RPMI7951 (cell line): ENCODE measurements at regions not wholly inside any gene's neighbourhood (a gene's known extent, or its start where the extent isn't known, plus 50 kb on each side); places are given as distances from the start of the nearest gene placed in this dataset.
"Not testable (repeated sequence)": the region's sequence is repeated elsewhere in the genome, so short reads cannot be mapped to it uniquely, and the experiment has no call there.

Source experiments
- DNase-seq: peaks from one replicate; pipeline ENCODE4 v3.0.0-alpha.2; 2012; ENCODE audit warnings: low read depth

GRCh38 chr1:146326863-146327262 lies 98.0 kb upstream of the NOTCH2NLA start:
- not testable (repeated sequence) for DNase-seq

- DNase-seq, result not testable (repeated sequence)
Measured at GRCh38 chr1:146324463-146324862, 95.6 kb upstream of the NOTCH2NLA start.

- DNase-seq, result not testable (repeated sequence)
Measured at GRCh38 chr1:146323302-146323701, 94.5 kb upstream of the NOTCH2NLA start.

GRCh38 chr1:146322893-146323292 lies 94.1 kb upstream of the NOTCH2NLA start:
- DNase-seq, result not testable (repeated sequence)

GRCh38 chr1:146318715-146319114 lies 89.9 kb upstream of the NOTCH2NLA start:
- not testable (repeated sequence) for DNase-seq

GRCh38 chr1:146317785-146318184 lies 89.0 kb upstream of the NOTCH2NLA start:
- not testable (repeated sequence) for DNase-seq

GRCh38 chr1:146314449-146315246 lies 85.8 kb upstream of the NOTCH2NLA start:
- not testable (repeated sequence) for DNase-seq

GRCh38 chr1:146310579-146310978 lies 81.8 kb upstream of the NOTCH2NLA start:
- DNase-seq, result not testable (repeated sequence)

GRCh38 chr1:146309427-146309826 lies 80.6 kb upstream of the NOTCH2NLA start:
- not testable (repeated sequence) for DNase-seq

GRCh38 chr1:146308892-146309291 lies 80.1 kb upstream of the NOTCH2NLA start:
- not testable (repeated sequence) for DNase-seq

- DNase-seq, result not testable (repeated sequence)
Measured at GRCh38 chr1:146308152-146308551, 79.3 kb upstream of the NOTCH2NLA start.

- not testable (repeated sequence) for DNase-seq
Measured at GRCh38 chr1:146307632-146308031, 78.8 kb upstream of the NOTCH2NLA start.

- DNase-seq, result not testable (repeated sequence)
Measured at GRCh38 chr1:146306651-146307050, 77.8 kb upstream of the NOTCH2NLA start.

GRCh38 chr1:146305442-146305841 lies 76.6 kb upstream of the NOTCH2NLA start:
- DNase-seq, result not testable (repeated sequence)

- DNase-seq, result not testable (repeated sequence)
Measured at GRCh38 chr1:146298575-146298897, 69.7 kb upstream of the NOTCH2NLA start.

- not testable (repeated sequence) for DNase-seq
Measured at GRCh38 chr1:146297781-146298574, 69.2 kb upstream of the NOTCH2NLA start.

GRCh38 chr1:146292940-146293936 lies 64.4 kb upstream of the NOTCH2NLA start:
- DNase-seq, result not testable (repeated sequence)

GRCh38 chr1:146292424-146292823 lies 63.6 kb upstream of the NOTCH2NLA start:
- DNase-seq, result not testable (repeated sequence)

GRCh38 chr1:146287881-146288280 lies 59.1 kb upstream of the NOTCH2NLA start:
- not testable (repeated sequence) for DNase-seq

- DNase-seq, result not testable (repeated sequence)
Measured at GRCh38 chr1:146284760-146285159, 55.9 kb upstream of the NOTCH2NLA start.

GRCh38 chr1:146283527-146283880 lies 54.7 kb upstream of the NOTCH2NLA start:
- not testable (repeated sequence) for DNase-seq
